ENCODE measurements at regions not wholly inside any gene's neighbourhood (a gene's known extent, or its start where the extent isn't known, plus 50 kb on each side); places are given as distances from the start of the nearest gene placed in this dataset.

GRCh38 chr2:220779931-220780330, 792.2 kb downstream of the EPHA4 start:
- Histone ChIP-seq H3K27ac (no peak overlapping the region), H3K4me3 (no peak overlapping the region), H3K36me3 (no peaks in the 10 kb centered on the region), H3K27me3 (peaks cover 0 to 4% (median 0%) of the 10 kb centered on the region in 4 donors), H3K9me3 (no peaks in the 10 kb centered on the region), H3K4me1 (peaks cover 0 to 5% (median 0%) of the 10 kb centered on the region in 3 donors)
- DNase-seq: no peak
- intact Hi-C loops (cut with DNase I): no loop called here
- no peak for TF ChIP-seq POLR2A (IDR thresholded peaks at IDR 0.05)
- TF ChIP-seq CTCF (IDR thresholded peaks at IDR 0.05): no peak
- WGBS, 2 donors: 5 to 29% methylated on average over 2 of the region's 2 CpGs

- intact Hi-C loops (cut with DNase I): no loop called here
- H3K27ac ChIP-seq: no peak overlapping the region
- H3K36me3 ChIP-seq: no peaks in the 10 kb centered on the region
- TF ChIP-seq POLR2A (IDR thresholded peaks at IDR 0.05) (no peak), CTCF (IDR thresholded peaks at IDR 0.05) (no peak)
- H3K27me3 ChIP-seq: no peaks in the 10 kb centered on the region
- no peaks in the 10 kb centered on the region for H3K9me3 ChIP-seq
- DNase-seq: no peak
- no peak overlapping the region for H3K4me3 ChIP-seq
- peaks cover 0 to 5% (median 0%) of the 10 kb centered on the region in 3 donors for H3K4me1 ChIP-seq
- WGBS, 2 donors: 66 to 83% methylated on average over 5 of the region's 5 CpGs
Observed at GRCh38 chr2:220781622-220782241, 790.4 kb downstream of the EPHA4 start.

GRCh38 chr2:220782609-220783113, 789.4 kb downstream of the EPHA4 start:
- no peak for TF ChIP-seq CTCF (IDR thresholded peaks at IDR 0.05)
- TF ChIP-seq POLR2A (IDR thresholded peaks at IDR 0.05): no peak
- peaks cover 0 to 5% (median 0%) of the 10 kb centered on the region in 3 donors for H3K4me1 ChIP-seq
- H3K27me3 ChIP-seq: no peaks in the 10 kb centered on the region
- 69 to 84% methylated on average over 5 of the region's 5 CpGs for WGBS, 2 donors
- no peaks in the 10 kb centered on the region for H3K36me3 ChIP-seq
- H3K4me3 ChIP-seq: no peak overlapping the region
- DNase-seq: no peak
- H3K9me3 ChIP-seq: no peaks in the 10 kb centered on the region
- intact Hi-C loops (cut with DNase I): no loop called here
- no peak overlapping the region for H3K27ac ChIP-seq

- no peak for TF ChIP-seq CTCF (IDR thresholded peaks at IDR 0.05)
- no peak for TF ChIP-seq POLR2A (IDR thresholded peaks at IDR 0.05)
- intact Hi-C loops (cut with DNase I): no loop called here
- Histone ChIP-seq H3K27ac (no peak overlapping the region), H3K27me3 (no peaks in the 10 kb centered on the region), H3K4me1 (peaks cover 0 to 5% (median 0%) of the 10 kb centered on the region in 3 donors), H3K9me3 (no peaks in the 10 kb centered on the region), H3K4me3 (no peak overlapping the region), H3K36me3 (no peaks in the 10 kb centered on the region)
- DNase-seq: no peak
- 80 to 90% methylated on average over 1 of the region's 1 CpG for WGBS, 2 donors
Observed at GRCh38 chr2:220783671-220784070, 788.4 kb downstream of the EPHA4 start.

- no peak for DNase-seq
- no peak for TF ChIP-seq POLR2A (IDR thresholded peaks at IDR 0.05)
- no peak for TF ChIP-seq CTCF (IDR thresholded peaks at IDR 0.05)
- 81 to 83% methylated on average over 4 of the region's 4 CpGs for WGBS, 2 donors
- intact Hi-C loops (cut with DNase I): no loop called here
- Histone ChIP-seq H3K27ac (no peak overlapping the region), H3K4me3 (no peak overlapping the region), H3K4me1 (peaks cover 0 to 10% (median 0%) of the 10 kb centered on the region in 3 donors), H3K27me3 (no peaks in the 10 kb centered on the region), H3K36me3 (no peaks in the 10 kb centered on the region), H3K9me3 (no peaks in the 10 kb centered on the region)
Observed at GRCh38 chr2:220785178-220785577, 786.9 kb downstream of the EPHA4 start.
